Activated naive CD8-positive, alpha-beta T cell (primary cell): ENCODE measurements at regions not wholly inside any gene's neighbourhood (a gene's known extent, or its start where the extent isn't known, plus 50 kb on each side); places are given as distances from the start of the nearest gene placed in this dataset.
"Not testable (repeated sequence)": the region's sequence is repeated elsewhere in the genome, so short reads cannot be mapped to it uniquely, and the experiment has no call there.

Experiments
- H3K27ac Mint-ChIP-seq: one replicate; pipeline ENCODE4 v1.8.0; 2021; ENCODE audit warnings: mixed read lengths
- H3K27me3 Mint-ChIP-seq: one replicate; pipeline ENCODE4 v1.8.0; 2021; ENCODE audit warnings: mixed read lengths
- H3K36me3 Mint-ChIP-seq: one replicate; pipeline ENCODE4 v1.8.0; 2021; ENCODE audit warnings: mixed read lengths
- H3K4me1 Mint-ChIP-seq: one replicate; pipeline ENCODE4 v1.8.0; 2021; ENCODE audit warnings: low read depth, mixed read lengths
- H3K4me3 Mint-ChIP-seq: one replicate; pipeline ENCODE4 v1.8.0; 2021; ENCODE audit warnings: mild to moderate bottlenecking, mixed read lengths
- H3K9me3 Mint-ChIP-seq: one replicate; pipeline ENCODE4 v1.8.0; 2021; ENCODE audit warnings: low read depth, mixed read lengths

DNA sequence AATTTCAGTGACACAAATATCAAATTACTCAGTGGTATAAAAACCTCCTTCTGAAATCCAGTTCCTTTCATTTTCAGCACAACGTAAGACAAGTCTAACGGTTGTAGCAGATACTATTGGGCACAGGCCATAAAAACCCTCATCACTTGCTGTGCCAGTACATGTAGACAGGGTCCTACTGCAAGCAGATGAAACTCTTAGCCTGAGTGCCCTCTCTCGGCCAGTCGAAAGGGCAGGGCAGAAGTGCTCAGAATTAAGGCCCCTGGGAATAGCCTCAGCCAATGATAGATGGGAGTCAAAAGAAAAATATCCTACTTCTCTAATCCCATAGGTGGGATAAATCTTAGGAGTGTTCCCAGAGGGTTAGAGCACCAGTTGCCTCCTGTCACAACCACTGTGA, 168.5 kb upstream of the FER start:
- Mint-ChIP-seq H3K9me3 (peaks cover 4% of the 10 kb centered on the region), H3K4me1 (no peaks in the 10 kb centered on the region), H3K4me3 (no peak overlapping the region), H3K27me3 (peaks cover 9% of the 10 kb centered on the region), H3K27ac (no peak overlapping the region), H3K36me3 (peaks cover under 1% of the 10 kb centered on the region)

DNA sequence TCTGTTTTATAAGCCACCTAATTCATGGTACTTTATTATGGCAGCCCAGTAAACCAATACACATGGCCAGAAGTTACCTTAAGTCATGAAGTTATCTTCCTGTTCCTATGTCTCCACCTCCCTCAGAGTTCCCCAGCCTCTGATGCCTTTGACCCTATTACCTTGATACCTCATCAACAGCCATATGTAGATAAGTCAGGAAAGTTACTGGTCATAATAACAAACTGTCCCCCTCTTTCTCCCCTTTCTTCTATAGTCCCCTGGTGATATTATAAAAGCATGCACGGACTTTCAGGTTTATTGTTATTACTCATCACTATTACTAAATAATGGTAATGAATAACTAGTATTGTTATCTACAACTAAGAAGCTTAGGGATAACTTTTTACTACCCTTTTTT, 168.9 kb upstream of the FER start:
- H3K36me3 Mint-ChIP-seq = peaks cover 2% of the 10 kb centered on the region
- no peak overlapping the region for H3K4me3 Mint-ChIP-seq
- no peaks in the 10 kb centered on the region for H3K4me1 Mint-ChIP-seq
- H3K27ac Mint-ChIP-seq = no peak overlapping the region
- peaks cover 9% of the 10 kb centered on the region for H3K27me3 Mint-ChIP-seq
- H3K9me3 Mint-ChIP-seq = peaks cover 4% of the 10 kb centered on the region

DNA sequence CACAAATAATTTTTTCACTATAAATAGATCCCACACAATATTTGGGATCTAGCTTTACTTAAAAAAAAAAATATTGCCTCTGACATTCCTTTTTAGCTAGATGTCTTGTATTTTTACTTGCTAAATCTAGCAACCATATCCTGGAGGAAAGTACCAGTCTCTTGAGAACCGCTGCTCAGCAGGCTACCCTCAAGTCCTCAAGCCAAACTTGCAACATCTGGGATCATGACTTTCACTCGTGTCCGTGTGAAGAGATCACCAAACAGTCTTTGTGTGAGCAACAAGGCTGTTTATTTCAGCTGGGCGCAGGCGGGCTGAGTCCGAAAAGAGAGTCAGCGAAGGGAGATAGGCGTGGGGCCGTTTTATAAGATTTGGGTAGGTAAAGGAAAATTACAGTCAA, 180.3 kb upstream of the FER start:
- no peaks in the 10 kb centered on the region for H3K4me1 Mint-ChIP-seq
- peaks cover under 1% of the 10 kb centered on the region for H3K9me3 Mint-ChIP-seq
- H3K27me3 Mint-ChIP-seq = no peaks in the 10 kb centered on the region
- H3K36me3 Mint-ChIP-seq = no peaks in the 10 kb centered on the region
- no peak overlapping the region for H3K4me3 Mint-ChIP-seq
- H3K27ac Mint-ChIP-seq = no peak overlapping the region

DNA sequence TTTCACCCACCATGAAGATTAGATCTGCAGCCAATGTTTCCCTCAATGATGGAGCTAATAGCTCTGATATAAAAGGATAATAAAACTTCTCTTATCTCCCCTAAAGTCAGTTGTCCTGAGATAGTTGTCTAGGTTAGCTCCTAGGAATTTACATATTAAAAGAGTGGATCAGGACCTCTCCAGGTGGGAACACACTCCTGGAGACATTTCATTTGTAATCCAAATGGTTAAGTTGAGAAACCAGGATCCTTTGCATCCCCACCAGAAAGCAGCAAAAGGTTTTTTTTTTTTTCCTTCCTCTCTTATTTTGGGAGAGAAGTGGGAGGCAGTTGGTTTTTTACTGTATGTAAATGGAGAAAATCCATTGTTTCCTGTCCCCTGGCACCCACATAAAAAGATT, 182.5 kb upstream of the FBXL17 start:
- H3K9me3 Mint-ChIP-seq = no peaks in the 10 kb centered on the region
- H3K4me3 Mint-ChIP-seq = no peak overlapping the region

DNA sequence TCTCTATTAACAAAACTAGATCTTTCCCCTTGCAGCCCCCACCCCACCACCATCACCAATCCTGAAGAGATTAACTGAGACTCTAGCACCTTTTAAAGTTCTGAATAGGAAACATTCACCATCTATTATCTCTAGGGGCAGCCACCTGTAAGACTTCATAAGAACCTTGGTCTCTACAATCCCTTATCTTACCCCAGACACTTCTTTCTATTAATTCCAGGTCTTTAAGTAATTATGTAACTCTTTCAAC, 180.2 kb upstream of the FBXL17 start:
- Mint-ChIP-seq H3K36me3 (no peaks in the 10 kb centered on the region), H3K27ac (no peak overlapping the region), H3K27me3 (no peaks in the 10 kb centered on the region), H3K4me3 (no peak overlapping the region), H3K4me1 (no peaks in the 10 kb centered on the region), H3K9me3 (no peaks in the 10 kb centered on the region)

More for the DNA sequence above, 182.5 kb upstream of the FBXL17 start:
- Mint-ChIP-seq H3K4me1 (no peaks in the 10 kb centered on the region), H3K27me3 (no peaks in the 10 kb centered on the region), H3K36me3 (no peaks in the 10 kb centered on the region), H3K27ac (no peak overlapping the region)

DNA sequence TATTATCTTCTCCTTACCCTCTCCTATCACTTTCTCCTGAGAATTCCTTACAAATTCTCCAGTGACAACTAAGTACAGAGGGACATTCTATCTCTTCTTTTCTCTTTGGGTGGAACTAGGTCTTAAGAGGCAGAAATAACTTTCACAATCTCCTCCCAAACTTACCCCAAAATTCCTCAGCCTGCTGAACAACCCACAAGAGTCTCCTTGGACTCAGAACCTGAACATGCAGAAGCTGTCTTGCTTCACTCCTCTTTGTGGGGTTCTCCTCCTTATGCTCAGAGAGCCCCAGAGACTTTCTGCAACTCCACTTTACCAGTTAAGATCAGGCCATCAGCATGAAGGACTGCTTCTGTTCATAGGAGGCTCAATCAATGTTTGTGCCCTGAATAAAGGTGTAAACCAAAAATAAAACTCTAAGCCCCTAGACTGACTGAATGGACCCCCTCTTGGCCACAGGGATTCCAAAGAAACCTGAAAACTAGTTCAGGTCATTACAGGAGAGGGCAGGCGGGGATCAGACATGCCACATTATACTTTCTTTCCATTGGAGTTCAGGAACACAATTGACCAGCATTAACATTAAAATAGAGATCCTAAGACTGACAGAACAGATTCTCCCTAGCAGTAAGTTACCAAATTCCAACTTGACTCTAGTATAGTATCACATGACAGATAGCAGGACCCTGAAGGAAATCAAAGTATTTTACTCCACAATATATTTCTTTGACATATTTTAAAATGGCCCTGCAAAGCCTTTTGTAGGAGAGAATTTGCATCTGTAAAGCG, 179.7 kb upstream of the FBXL17 start:
- H3K36me3 Mint-ChIP-seq = no peaks in the 10 kb centered on the region
- H3K9me3 Mint-ChIP-seq = no peaks in the 10 kb centered on the region
- no peak overlapping the region for H3K27ac Mint-ChIP-seq
- H3K27me3 Mint-ChIP-seq = no peaks in the 10 kb centered on the region
- H3K4me3 Mint-ChIP-seq = no peak overlapping the region
- no peaks in the 10 kb centered on the region for H3K4me1 Mint-ChIP-seq

DNA sequence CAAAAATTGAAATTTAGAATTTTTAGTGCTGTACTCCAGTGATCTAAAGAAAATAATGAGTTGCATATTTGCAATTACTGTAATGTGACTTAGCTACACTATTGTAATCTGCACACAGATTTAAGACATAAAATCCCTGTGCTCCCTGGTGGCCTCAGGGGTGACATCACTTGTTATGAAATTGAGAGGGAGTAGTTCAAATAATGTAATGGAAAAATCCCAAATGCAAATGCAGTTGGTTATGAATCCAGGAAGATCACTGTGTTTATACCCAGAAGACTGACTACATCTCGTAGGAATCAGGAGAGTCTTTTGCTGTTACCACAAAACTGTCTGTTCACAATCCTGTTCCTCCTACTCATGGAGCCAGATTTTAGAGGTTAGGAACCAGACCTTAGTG, 178.7 kb upstream of the FBXL17 start:
- Mint-ChIP-seq H3K9me3 (no peaks in the 10 kb centered on the region), H3K27ac (no peak overlapping the region), H3K36me3 (no peaks in the 10 kb centered on the region), H3K4me3 (no peak overlapping the region), H3K4me1 (no peaks in the 10 kb centered on the region), H3K27me3 (no peaks in the 10 kb centered on the region)

DNA sequence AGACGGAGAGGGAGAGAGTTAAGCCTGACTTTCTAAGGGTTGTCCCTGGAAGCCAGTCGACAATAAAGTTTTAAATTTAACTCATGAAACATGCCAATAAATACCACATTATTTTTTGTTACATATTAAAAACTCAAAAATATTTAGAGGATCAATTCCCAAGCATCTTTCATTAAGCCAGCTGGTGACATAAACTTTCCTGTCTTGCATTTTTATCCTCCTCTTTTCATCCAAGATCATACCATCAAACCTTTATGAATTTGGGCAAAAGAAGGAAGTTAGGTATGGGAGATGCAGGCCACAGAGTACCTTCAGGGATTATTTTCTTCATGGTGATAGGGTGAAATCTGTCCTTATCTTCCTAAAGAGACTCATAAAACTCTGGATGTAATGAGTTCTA, 178.3 kb upstream of the FBXL17 start:
- H3K9me3 Mint-ChIP-seq = no peaks in the 10 kb centered on the region
- H3K36me3 Mint-ChIP-seq = no peaks in the 10 kb centered on the region
- H3K4me3 Mint-ChIP-seq = no peak overlapping the region
- H3K27ac Mint-ChIP-seq = no peak overlapping the region
- H3K27me3 Mint-ChIP-seq = no peaks in the 10 kb centered on the region
- H3K4me1 Mint-ChIP-seq = no peaks in the 10 kb centered on the region

DNA sequence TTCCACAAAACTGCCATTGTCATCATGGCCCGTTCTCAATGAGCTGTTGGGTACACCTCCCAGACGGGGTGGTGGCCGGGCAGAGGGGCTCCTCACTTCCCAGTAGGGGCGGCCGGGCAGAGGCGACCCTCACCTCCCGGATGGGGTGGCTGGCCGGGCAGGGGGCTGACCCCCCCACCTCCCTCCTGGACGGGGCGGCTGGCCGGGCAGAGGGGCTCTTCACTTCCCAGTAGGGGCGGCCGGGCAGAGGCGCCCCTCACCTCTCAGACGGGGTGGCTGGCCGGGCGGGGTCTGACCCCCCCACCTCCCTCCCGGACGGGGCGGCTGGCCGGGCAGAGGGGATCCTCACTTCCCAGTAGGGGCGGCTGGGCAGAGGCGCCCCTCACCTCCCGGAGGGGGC, 176.9 kb upstream of the FBXL17 start:
- H3K27ac Mint-ChIP-seq, H3K27me3 Mint-ChIP-seq, H3K4me1 Mint-ChIP-seq, H3K36me3 Mint-ChIP-seq, H3K9me3 Mint-ChIP-seq, H3K4me3 Mint-ChIP-seq: not testable (repeated sequence)

DNA sequence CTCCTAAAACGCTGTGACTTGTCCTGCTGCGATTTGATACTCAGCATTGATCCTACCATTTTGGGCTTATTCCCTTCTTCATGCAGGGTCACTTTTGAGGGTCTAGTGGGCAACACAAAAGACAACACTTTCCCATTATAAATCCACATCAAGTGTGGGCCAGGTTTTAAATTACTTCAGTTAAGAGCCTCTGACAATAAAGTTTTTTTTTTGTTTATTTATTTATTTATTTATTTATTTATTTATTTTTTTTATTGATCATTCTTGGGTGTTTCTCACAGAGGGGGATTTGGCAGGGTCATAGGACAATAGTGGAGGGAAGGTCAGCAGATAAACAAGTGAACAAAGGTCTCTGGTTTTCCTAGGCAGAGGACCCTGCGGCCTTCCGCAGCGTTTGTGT, 176.2 kb upstream of the FBXL17 start:
- H3K4me3 Mint-ChIP-seq, H3K36me3 Mint-ChIP-seq, H3K9me3 Mint-ChIP-seq, H3K27me3 Mint-ChIP-seq, H3K4me1 Mint-ChIP-seq, H3K27ac Mint-ChIP-seq: not testable (repeated sequence)

DNA sequence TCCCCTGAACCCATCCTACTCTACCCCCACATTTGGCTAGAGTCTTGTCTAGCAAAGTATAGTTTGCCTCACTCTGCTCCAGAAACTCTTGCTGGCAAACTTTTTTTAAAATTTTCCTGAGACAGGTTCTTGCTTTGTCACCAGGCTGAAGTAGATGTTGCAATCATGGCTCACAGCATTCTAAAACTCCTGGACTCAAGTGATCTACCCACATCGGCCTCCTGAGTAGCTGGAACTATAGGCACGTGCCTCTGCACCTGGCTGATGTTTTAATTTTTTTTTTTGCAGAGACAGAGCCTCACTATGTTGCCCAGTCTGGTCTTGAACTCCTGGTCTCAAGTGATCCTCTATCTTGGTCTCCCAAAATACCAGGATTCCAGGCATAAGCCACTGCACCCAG, 175.8 kb upstream of the FBXL17 start:
- Mint-ChIP-seq H3K9me3 (no peaks in the 10 kb centered on the region), H3K4me1 (no peaks in the 10 kb centered on the region), H3K27me3 (no peaks in the 10 kb centered on the region), H3K27ac (no peak overlapping the region), H3K36me3 (no peaks in the 10 kb centered on the region), H3K4me3 (no peak overlapping the region)

DNA sequence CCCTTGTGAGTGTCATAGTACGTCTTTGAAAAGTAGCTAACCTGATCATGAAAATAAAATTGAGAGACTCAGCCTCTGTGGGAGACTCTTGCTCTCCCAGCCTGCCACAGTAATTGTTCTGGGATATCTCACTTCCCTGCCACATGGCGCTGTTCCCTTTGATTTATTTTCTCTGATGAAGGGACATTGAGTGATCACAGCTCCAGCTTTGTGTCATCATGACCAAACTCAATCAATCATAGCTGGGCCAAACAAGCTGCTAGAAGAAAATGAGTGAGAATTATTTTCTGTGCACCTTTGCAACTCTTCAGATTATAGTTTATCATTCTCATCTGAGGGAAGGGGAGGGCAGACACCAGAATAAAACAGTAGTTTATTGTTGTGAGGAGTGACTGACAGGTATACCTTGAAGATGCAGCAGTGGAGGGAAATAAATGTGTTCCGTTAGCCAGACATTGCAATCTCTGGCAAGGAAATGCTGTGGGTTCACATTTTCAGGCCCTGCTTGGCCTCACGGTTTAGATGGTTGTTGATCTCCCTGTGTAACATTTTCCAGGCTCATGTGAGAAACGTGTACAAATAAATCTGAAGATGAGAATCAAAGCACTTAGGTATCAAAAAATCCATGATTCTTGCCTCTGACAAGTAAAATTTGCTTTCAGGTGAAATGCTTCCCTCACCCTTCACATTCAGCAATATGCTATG, 174.7 kb upstream of the FBXL17 start:
- no peaks in the 10 kb centered on the region for H3K27me3 Mint-ChIP-seq
- H3K36me3 Mint-ChIP-seq = no peaks in the 10 kb centered on the region
- H3K27ac Mint-ChIP-seq = no peak overlapping the region
- H3K4me1 Mint-ChIP-seq = no peaks in the 10 kb centered on the region
- no peaks in the 10 kb centered on the region for H3K9me3 Mint-ChIP-seq
- H3K4me3 Mint-ChIP-seq = no peak overlapping the region

DNA sequence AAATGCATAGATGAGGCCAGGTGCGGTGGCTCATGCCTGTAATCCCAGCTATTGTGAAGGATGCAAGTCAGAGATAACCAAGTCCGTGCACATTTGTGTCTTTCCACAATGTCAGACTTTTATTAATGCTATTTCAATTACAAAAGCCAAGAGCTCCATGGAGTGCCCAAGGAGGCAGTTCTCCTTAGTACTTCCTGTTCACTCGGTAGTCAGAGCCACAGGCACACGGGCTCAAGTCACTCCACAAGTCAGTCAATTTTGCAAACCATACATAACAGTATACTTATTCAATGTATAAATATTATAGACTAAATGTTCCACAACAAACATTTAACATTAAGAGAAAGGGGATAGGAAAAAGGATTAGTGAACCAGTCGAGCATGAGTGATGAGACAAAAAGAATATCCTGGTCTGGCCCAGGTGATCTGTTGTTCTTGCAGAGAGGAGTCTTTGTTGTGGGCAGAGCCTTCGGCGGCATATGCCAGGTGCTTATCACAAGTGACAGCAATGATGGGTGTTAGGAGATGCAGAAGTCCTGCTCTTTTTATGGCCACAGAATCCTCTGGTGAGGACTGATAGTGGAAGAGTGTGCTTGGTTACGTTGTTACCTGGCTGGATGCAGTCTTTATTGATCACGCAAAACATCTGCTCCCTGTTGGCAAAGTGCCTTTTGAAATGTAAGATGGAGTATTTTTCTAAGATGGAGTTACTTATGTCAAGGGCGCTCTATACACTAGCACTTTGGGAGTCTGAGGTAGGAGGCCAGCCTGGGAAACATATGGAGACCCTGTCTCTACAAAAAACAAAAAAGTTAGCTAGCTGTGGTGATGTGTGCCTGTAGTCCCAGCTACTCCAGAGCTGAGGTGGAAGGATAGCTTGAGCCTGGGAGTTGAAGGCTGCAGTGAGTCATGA, 167.0 kb upstream of the FBXL17 start:
- H3K27me3 Mint-ChIP-seq = peaks cover 5% of the 10 kb centered on the region
- no peaks in the 10 kb centered on the region for H3K36me3 Mint-ChIP-seq
- H3K9me3 Mint-ChIP-seq = no peaks in the 10 kb centered on the region
- H3K4me1 Mint-ChIP-seq = no peaks in the 10 kb centered on the region
- H3K27ac Mint-ChIP-seq = no peak overlapping the region
- H3K4me3 Mint-ChIP-seq = no peak overlapping the region

DNA sequence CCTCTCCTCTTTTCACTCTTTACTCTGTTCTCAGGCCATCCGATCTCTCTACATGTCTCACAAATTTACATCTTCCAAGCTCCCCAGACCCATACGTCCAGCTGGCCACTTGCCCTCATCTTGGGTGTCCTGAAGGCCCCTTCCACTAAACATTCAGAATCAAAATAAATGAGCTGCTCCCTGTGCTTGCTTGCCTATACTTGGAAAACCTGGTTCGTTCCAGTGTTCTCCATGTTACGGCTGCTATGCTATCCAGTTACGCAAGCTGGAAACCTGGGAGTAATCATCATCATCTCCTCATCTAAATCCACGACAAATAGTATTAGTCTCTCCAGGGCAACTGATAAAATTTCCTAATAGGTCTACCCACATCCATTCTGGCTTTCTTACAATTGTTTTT, 165.0 kb upstream of the FBXL17 start:
- Mint-ChIP-seq H3K27ac (no peak overlapping the region), H3K4me1 (no peaks in the 10 kb centered on the region), H3K9me3 (no peaks in the 10 kb centered on the region), H3K4me3 (no peak overlapping the region), H3K36me3 (no peaks in the 10 kb centered on the region), H3K27me3 (peaks cover 5% of the 10 kb centered on the region)

DNA sequence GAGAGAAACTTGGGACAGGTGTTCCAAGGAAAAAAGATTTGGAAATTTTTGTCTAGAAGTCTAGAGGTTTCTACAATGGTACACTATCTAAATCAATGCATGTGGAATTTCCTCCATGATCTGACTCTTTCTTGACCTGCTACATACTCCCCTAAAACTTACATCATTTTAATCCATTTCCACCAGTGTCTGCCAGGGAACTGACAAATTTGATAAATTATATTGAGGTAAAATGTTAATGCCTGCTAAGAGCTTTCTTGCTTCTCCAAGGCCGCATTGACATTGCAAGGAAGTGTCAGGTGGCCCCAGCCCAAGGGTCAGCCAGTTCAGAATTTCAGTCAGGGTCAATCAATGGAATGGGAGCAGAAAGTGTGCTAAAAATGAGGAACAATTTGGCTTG, 163.4 kb upstream of the FBXL17 start:
- Mint-ChIP-seq H3K36me3 (no peaks in the 10 kb centered on the region), H3K27me3 (peaks cover 5% of the 10 kb centered on the region), H3K9me3 (no peaks in the 10 kb centered on the region), H3K27ac (no peak overlapping the region), H3K4me1 (no peaks in the 10 kb centered on the region), H3K4me3 (no peak overlapping the region)
